ENCODE measurements at regions not wholly inside any gene's neighbourhood (a gene's known extent, or its start where the extent isn't known, plus 50 kb on each side); places are given as distances from the start of the nearest gene placed in this dataset.
"Not testable (repeated sequence)": the region's sequence is repeated elsewhere in the genome, so short reads cannot be mapped to it uniquely, and the experiment has no call there.

DNA sequence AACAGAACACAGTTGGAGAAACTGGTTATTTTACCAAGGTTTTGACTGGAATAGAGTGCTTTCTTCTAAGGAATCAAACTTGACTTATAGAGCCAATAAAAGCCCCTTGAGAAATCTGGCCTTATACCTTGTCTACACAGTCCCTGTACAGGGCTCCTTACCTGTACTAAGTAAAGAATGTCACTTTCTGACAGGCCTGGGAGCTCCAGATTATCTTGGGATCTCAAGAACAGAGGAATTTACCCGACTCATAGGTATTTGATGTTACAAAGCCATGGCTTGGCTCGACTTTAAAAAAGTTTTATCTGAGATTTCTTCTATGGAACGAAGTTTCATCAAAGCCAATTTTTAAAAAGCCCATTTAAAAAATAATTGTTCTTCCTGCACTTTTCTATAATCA is 487.8 kb upstream of the PABPC5 start:
- H2AK5ac ChIP-seq (ENCODE audit: low read depth, low read length); H4K20me1 ChIP-seq (ENCODE audit: insufficient read depth, low read length); H4K91ac ChIP-seq (ENCODE audit: insufficient read depth, low read depth, low read length); H3K9ac ChIP-seq (ENCODE audit: low read depth, low read length); H3K4me2 ChIP-seq (ENCODE audit: low read depth, low read length); POLR2A ChIA-PET (ENCODE audit: unreplicated experiment); H4K5ac ChIP-seq (ENCODE audit: low read depth, low read length); H2BK5ac ChIP-seq (ENCODE audit: low read depth, low read length, poor library complexity, severe bottlenecking); dilution Hi-C loops (cut with HindIII; ENCODE audit: low sequenced_read_pairs, unreplicated experiment); H2AK9ac ChIP-seq (replicated peaks; ENCODE audit: low read depth, low read length, poor library complexity); DNase-seq; H3K23ac ChIP-seq (ENCODE audit: low read depth, low read length); H3K4me3 ChIP-seq (ENCODE audit: insufficient read depth, low read depth, low read length); H3K79me1 ChIP-seq (ENCODE audit: low read depth in 1 of 2, low read length in 2 of 2); ATAC-seq (ENCODE audit: low read depth); H3K36me3 ChIP-seq (ENCODE audit: control insufficient read depth, insufficient read depth, low read length); H3K27ac ChIP-seq (ENCODE audit: insufficient read depth, low read length); H3K9me1 ChIP-seq (ENCODE audit: insufficient read depth, low read length); H3K4ac ChIP-seq (ENCODE audit: low read depth, low read length); H3K18ac ChIP-seq (ENCODE audit: low read depth, low read length); H3K9me3 ChIP-seq (ENCODE audit: control insufficient read depth, insufficient read depth, low read length); in situ Hi-C loops (cut with MboI; ENCODE audit: low sequenced_read_pairs); CTCF ChIA-PET; H2AFZ ChIP-seq (replicated peaks; ENCODE audit: low read length, poor library complexity); BruUV-seq (replicated peaks); H2BK20ac ChIP-seq (ENCODE audit: low read depth, low read length); H2BK120ac ChIP-seq (ENCODE audit: low read depth, low read length); H3K14ac ChIP-seq (replicated peaks; ENCODE audit: low read depth, low read length); H3K56ac ChIP-seq (ENCODE audit: extremely low read depth, insufficient read depth, low read length); H2BK15ac ChIP-seq (ENCODE audit: low read depth, low read length); H4K8ac ChIP-seq (ENCODE audit: low read depth in 2 of 2, low read length in 2 of 2); H3K4me1 ChIP-seq (ENCODE audit: control insufficient read depth, insufficient read depth, low read length); intact Hi-C loops (cut with micrococcal nuclease); H3K27me3 ChIP-seq (ENCODE audit: control insufficient read depth, insufficient read depth, low read length): not testable (repeated sequence)
- WGBS, 2 experiments (ENCODE audit: extremely low coverage in 2 of 2, insufficient read length in 1 of 2): no CpG with 5 or more reads among the region's 3 CpGs

DNA sequence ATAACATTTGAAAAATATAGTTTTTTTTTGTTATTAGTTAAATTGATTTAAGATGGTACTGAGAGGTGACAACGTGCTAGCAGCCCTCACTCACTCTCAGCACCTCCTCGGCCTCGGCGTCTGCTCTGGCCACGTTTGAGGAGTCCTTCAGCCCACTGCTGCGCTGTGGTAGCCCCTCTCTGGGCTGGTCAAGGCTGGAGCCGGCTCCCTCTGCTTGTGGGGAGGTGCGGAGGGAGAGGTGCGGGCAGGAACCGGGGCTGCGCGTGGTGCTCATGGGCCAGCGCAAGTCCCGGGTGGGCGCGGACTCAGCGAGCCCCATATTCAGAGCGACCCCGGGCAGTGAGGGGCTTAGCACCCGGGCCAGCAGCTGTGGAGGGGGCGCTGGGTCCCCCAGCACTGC is 439.4 kb upstream of the PABPC5 start:
- H3K4me2 ChIP-seq (ENCODE audit: low read depth, low read length); H4K20me1 ChIP-seq (ENCODE audit: insufficient read depth, low read length); intact Hi-C loops (cut with micrococcal nuclease); H2AFZ ChIP-seq (replicated peaks; ENCODE audit: low read length, poor library complexity); H3K27ac ChIP-seq (ENCODE audit: insufficient read depth, low read length); H2AK9ac ChIP-seq (replicated peaks; ENCODE audit: low read depth, low read length, poor library complexity); H2BK20ac ChIP-seq (ENCODE audit: low read depth, low read length); H3K4ac ChIP-seq (ENCODE audit: low read depth, low read length); H3K56ac ChIP-seq (ENCODE audit: extremely low read depth, insufficient read depth, low read length); H4K5ac ChIP-seq (ENCODE audit: low read depth, low read length); H3K23ac ChIP-seq (ENCODE audit: low read depth, low read length); H3K9me3 ChIP-seq (ENCODE audit: control insufficient read depth, insufficient read depth, low read length); H3K36me3 ChIP-seq (ENCODE audit: control insufficient read depth, insufficient read depth, low read length); H3K14ac ChIP-seq (replicated peaks; ENCODE audit: low read depth, low read length); POLR2A ChIA-PET (ENCODE audit: unreplicated experiment); BruUV-seq (replicated peaks); H3K79me1 ChIP-seq (ENCODE audit: low read depth in 1 of 2, low read length in 2 of 2); H2BK15ac ChIP-seq (ENCODE audit: low read depth, low read length); H4K8ac ChIP-seq (ENCODE audit: low read depth in 2 of 2, low read length in 2 of 2); dilution Hi-C loops (cut with HindIII; ENCODE audit: low sequenced_read_pairs, unreplicated experiment); H4K91ac ChIP-seq (ENCODE audit: insufficient read depth, low read depth, low read length); H3K9ac ChIP-seq (ENCODE audit: low read depth, low read length); H2AK5ac ChIP-seq (ENCODE audit: low read depth, low read length); H3K27me3 ChIP-seq (ENCODE audit: control insufficient read depth, insufficient read depth, low read length); H3K4me3 ChIP-seq (ENCODE audit: insufficient read depth, low read depth, low read length); H2BK5ac ChIP-seq (ENCODE audit: low read depth, low read length, poor library complexity, severe bottlenecking); H3K4me1 ChIP-seq (ENCODE audit: control insufficient read depth, insufficient read depth, low read length); CTCF ChIA-PET; H3K18ac ChIP-seq (ENCODE audit: low read depth, low read length); in situ Hi-C loops (cut with MboI; ENCODE audit: low sequenced_read_pairs); H3K9me1 ChIP-seq (ENCODE audit: insufficient read depth, low read length); H2BK120ac ChIP-seq (ENCODE audit: low read depth, low read length); ATAC-seq (ENCODE audit: low read depth); DNase-seq: not testable (repeated sequence)
- 100% methylated on average over 3 of the region's 21 CpGs; no CpG with 5 or more reads in 1 of the 2 experiments for WGBS, 2 experiments (ENCODE audit: extremely low coverage in 2 of 2, insufficient read length in 1 of 2)
